PC-3 (cell line): ENCODE measurements at regions not wholly inside any gene's neighbourhood (a gene's known extent, or its start where the extent isn't known, plus 50 kb on each side); places are given as distances from the start of the nearest gene placed in this dataset.

Source experiments
- CTCF ChIP-seq: fragments of 300-600 bp; sonication (generic); conservative IDR thresholded peaks from 2 replicates; pipeline ENCODE4 v1.5.1; 2017; ENCODE audit warnings: antibody characterized with exemption, low read depth, mild to moderate bottlenecking, low read length
- EZH2 ChIP-seq: fragments of 300-600 bp; sonication (generic); IDR thresholded peaks from one replicate; pipeline ENCODE4 v1.6.1; 2017; ENCODE audit warnings: antibody characterized with exemption, mild to moderate bottlenecking, low read length; ENCODE audit not compliant: unreplicated experiment
- EZH2phosphoT487 ChIP-seq: fragments of 300-600 bp; sonication (generic); IDR thresholded peaks from 2 replicates; pipeline ENCODE4 v1.6.1; 2018; ENCODE audit warnings: mild to moderate bottlenecking, antibody characterized with exemption, low read length, borderline replicate concordance

GRCh38 chr4:164575861-164576260 is 178.1 kb upstream of the SMIM31 start:
- TF ChIP-seq CTCF (no peak), EZH2 (no peak), EZH2phosphoT487 (no peak)
